NCI-H187 treated with DMSO at 0.1 percent for 48 hours (cell line): ENCODE measurements at regions not wholly inside any gene's neighbourhood (a gene's known extent, or its start where the extent isn't known, plus 50 kb on each side); places are given as distances from the start of the nearest gene placed in this dataset.

ENCODE experiments used
- DNase-seq: peaks from one replicate; lab custom pipeline; 2025; lab: John Stamatoyannopoulos, UW

DNA sequence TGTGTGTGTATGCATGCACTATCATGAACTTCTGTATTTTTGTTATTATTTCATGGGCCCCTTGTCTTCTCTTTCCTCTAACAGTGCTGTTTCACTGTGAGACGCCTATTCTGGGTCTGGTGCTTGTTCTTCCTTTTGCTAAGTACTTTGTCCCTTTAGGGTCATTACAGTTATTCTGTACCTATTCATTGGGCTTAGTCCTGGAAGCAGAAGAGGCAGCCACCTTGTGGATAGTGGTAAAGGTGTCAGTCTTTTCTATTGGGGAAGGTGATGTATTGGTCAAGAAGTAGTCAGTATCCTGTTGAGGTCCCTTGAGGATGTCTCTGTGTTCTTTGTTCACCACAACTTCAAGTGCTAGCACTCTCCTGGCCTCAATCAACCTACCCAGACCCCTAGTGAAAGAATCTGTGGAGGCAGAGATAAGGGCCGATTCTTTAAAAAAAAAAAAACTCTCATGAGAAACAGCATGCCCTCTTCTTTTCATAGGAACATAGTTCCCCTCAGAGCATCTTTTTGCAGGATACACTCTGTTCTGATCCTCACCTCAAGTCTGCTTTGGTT, 593.8 kb downstream of the SPRY1 start:
- DNase-seq, result no peak

- DNase-seq, result no peak
These were observed 598.3 kb downstream of the SPRY1 start for GRCh38 chr4:123994917-123995316.

GRCh38 chr4:123995936-123996335, 599.3 kb downstream of the SPRY1 start:
- no peak for DNase-seq

GRCh38 chr4:123996718-123997510, 600.3 kb downstream of the SPRY1 start:
- no peak for DNase-seq

GRCh38 chr4:123997776-123998449, 601.3 kb downstream of the SPRY1 start:
- DNase-seq, result no peak

DNA sequence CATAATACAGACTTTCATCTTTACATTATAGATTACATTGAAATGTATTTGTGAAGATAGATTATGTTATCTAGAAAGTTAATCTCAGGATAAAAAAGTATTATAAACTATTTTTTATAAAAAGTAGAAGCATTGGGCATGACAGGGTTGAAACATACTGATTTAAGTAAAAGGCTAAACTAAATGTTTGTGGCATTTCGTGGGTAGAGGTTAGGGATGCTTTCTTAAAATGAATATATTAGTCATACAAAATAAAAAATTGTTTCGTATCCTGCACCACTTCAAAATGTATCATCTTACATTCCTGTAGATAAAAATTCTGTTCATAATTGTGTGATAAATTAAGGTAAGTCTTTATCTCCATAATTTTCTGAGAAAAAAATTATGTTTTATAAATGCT, 603.6 kb downstream of the SPRY1 start:
- no peak for DNase-seq

DNA sequence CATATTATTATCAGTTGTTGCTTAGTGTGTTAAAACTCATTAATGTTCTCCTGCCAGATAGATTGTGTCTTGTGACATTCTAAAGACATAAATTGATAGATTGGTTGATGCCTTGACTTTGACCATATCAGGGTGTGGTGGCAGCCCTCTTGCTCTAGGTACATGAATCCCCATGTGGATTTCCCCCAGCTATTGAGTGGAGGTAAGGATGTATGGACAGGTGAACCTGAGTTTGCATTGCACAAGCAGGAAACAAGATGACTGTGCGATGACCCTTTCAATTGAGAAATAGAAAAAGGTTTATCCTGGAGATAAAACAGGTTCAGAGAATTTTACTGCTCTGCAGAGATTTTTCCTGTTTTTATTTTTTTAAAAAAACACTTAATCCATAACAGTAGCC, 619.2 kb downstream of the SPRY1 start:
- no peak for DNase-seq

DNA sequence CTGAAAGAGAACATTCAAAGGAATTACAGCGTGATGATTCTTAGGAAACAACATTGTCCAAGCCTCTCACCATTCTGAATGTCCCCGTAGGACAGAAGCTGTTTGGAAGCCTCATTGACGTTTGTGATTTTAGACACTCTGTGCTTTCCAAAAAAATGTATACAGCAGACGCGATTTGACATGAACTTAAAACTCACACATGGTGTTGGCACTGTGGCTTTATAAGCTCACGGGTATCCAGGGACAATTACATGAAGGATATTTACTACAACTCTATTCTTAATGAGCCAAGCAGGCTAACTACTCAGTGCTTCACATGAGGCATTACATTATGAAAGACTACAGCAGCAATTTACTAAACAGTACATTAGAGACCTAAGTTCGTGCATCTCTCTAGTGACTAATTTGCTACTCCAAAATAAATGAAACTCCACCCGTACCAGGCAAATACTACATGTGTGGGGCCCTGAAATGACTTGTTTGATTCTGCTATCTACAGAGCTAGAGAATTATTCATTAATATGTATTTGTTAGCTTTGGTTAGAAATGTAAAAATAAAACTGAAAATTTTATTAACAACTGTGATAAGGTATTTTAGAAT, 620.7 kb downstream of the SPRY1 start:
- DNase-seq, result no peak

DNA sequence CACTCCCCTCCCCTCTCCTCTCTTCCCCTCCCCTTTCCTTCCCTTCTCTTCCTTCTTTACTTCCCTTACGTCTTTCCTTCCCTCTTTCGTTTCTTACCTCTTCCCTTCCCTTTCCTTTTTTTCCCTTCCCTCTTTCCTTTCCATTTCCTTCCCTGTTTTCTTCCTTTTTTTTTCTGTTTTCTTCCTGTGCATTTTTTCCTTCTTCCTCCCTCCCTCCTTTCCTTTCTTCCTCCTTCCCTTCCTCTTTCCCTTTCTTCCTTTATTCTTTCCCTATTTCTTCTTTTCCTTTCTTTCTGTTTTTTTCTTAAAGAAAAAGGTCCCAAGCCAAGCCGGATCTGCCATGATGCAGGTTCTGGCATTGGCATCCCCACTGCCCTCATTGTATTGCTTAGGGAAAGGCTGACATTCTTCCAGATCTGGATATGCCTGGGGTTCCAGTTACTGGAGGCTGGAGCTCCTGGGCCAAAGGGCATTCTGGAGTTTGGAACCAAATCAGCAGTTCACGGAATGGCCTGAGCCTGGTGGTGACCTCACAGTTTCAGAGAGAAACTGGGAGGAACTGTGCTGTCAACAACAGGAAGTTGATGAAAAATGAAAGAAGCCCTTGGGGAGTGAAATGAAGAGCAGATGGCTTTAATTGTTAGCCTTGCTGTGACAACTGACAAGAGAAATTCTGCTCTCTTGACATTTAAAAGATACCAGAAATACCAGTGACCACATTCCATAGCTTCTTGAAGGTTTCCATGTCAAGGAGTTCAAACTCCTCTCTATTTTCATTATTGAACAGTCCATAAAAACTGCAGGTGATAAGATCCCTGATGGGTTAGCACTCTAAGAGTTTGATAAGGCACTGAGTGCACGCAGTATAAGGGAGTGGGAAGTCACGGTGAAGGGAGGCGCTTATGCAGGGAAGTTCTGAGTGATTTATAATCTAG, 622.1 kb downstream of the SPRY1 start:
- DNase-seq, result no peak

DNA sequence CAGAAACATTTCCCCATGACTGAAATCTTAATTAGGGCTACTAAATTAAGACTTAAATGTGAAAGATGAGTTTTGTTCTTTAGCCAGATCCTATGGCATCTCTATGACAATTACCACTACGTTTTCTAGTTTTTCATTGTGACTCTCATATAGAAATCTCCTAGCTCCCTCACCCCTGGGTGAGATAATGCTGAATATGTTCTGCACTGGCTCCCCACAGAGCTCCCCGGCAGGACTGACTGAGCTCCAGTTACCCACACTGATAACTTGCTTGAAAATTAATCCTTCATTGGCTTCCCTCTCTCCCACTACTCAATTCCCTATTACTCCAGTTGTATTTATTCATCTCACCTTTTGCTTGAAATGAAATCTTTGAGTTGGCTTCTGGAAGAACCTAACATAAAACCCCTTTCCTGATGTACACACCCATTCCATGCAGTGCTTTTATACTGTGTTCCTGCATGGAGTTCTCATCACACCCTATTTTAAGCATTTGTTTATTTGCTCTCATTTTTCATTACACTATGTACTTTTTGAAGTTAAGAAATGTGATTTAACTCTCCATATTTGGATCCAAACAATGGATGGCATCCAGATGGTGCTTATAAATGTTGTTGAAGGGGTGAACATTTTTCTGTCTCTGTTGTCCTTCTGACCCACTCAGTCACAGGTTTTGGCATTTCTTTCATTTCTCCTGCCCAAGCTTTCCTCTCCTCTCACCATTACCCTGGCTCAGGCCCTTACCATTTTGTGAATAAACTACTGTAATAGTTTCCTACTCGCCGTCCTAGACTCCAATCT, 623.4 kb downstream of the SPRY1 start:
- DNase-seq, result no peak

DNA sequence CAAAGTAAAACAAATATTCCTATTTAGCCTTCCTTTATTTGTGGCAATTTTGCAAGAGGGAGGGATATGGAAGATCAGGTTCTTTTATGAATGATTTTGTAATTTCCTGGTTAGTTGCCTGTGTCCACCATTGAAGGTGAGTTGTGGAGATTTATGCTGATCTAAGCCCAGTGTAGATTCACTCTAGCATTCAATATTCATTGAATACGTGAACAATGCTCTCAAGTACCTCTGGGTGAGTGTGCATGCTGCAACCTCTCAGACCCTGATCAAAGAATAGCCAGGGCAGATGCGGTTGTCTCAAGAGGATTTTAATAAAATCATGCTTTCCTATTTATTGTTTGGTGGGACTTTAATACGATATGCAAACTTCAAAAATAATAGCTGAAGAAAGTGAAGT, 628.4 kb downstream of the SPRY1 start:
- no peak for DNase-seq

GRCh38 chr4:124025428-124025827, 628.8 kb downstream of the SPRY1 start:
- DNase-seq, result no peak

GRCh38 chr4:124028182-124028581, 631.6 kb downstream of the SPRY1 start:
- no peak for DNase-seq

GRCh38 chr4:124030147-124030546, 633.6 kb downstream of the SPRY1 start:
- DNase-seq, result no peak

GRCh38 chr4:124032035-124032434, 635.4 kb downstream of the SPRY1 start:
- DNase-seq, result no peak

DNA sequence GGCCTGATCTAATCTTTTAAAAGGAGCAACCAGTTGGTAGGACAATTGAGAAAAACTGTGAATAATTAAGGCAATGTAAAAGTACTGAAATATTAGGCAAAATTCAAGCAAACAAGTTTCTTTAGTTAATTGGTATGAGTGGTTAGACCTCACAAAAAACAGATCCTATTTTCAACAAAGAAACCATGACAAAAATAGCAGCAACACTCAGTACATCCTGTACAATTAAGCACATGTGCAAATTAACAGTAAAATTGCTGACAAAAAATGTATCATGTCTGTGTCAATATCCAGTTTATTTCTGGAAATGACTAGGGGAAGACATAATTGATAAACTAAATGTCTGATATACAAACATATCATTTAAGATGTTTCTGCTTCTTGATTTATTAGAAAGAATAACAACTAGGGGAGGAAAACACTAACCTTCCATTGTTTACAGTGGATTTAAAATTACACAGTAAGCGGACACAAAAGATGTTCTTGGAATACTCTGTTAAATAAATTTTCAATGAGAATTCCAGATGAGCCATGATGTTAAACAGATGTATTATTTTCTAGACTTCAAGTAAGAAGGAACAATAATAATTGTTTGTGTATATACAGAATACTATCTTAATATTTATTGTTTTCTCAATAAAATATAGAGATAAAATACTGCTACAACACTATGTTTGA, 638.9 kb downstream of the SPRY1 start:
- no peak for DNase-seq

- no peak for DNase-seq
These were observed 640.6 kb downstream of the SPRY1 start for GRCh38 chr4:124037236-124037635.

GRCh38 chr4:124044330-124044729, 647.7 kb downstream of the SPRY1 start:
- no peak for DNase-seq

DNA sequence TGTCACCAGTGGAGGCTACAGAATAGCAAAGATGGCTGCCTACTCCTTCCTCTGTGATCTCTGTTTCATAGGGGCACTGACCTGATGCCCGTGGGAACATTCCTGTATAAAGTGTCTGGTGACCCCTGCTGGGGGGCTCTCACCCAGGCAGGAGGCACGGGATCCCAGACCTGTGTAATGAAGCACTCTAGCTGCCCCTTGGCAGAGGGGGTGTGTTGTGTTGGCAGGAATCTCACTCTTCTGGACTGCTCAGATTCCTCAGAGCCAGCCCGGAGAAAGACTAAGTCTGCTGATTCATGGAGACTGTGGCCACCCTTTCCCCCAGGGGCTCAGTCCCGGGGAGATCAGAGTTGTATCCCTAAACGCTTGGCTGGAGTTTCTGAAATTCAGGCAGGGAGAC, 648.3 kb downstream of the SPRY1 start:
- no peak for DNase-seq

- DNase-seq, result no peak
These were observed 649.6 kb downstream of the SPRY1 start for GRCh38 chr4:124046190-124046589.
